ENCODE measurements at regions not wholly inside any gene's neighbourhood (a gene's known extent, or its start where the extent isn't known, plus 50 kb on each side); places are given as distances from the start of the nearest gene placed in this dataset.
"Not testable (repeated sequence)": the region's sequence is repeated elsewhere in the genome, so short reads cannot be mapped to it uniquely, and the experiment has no call there.

GRCh38 chr14:98919434-98919833 is 352.6 kb downstream of the BCL11B start:
- no peak for DNase-seq

- DNase-seq = not testable (repeated sequence)
These were observed 350.7 kb downstream of the BCL11B start for GRCh38 chr14:98921306-98921705.

- DNase-seq = no peak
These were observed 348.4 kb downstream of the BCL11B start for GRCh38 chr14:98923596-98923995.

- DNase-seq = no peak
These were observed 348.0 kb downstream of the BCL11B start for GRCh38 chr14:98924046-98924445.

GRCh38 chr14:98925354-98926040 is 346.5 kb downstream of the BCL11B start:
- no peak for DNase-seq

GRCh38 chr14:98926146-98926545 is 345.9 kb downstream of the BCL11B start:
- DNase-seq = no peak

GRCh38 chr14:98926801-98927200 is 345.2 kb downstream of the BCL11B start:
- no peak for DNase-seq

GRCh38 chr14:98927986-98928385 is 344.0 kb downstream of the BCL11B start:
- no peak for DNase-seq

- no peak for DNase-seq
These were observed 343.6 kb downstream of the BCL11B start for GRCh38 chr14:98928418-98928817.

GRCh38 chr14:98931126-98931525 is 340.9 kb downstream of the BCL11B start:
- no peak for DNase-seq

GRCh38 chr14:98931911-98932310 is 340.1 kb downstream of the BCL11B start:
- DNase-seq = no peak

GRCh38 chr14:98932431-98933325 is 339.3 kb downstream of the BCL11B start:
- no peak for DNase-seq

- not testable (repeated sequence) for DNase-seq
These were observed 337.4 kb downstream of the BCL11B start for GRCh38 chr14:98934569-98934968.

GRCh38 chr14:98935921-98936320 is 336.1 kb downstream of the BCL11B start:
- DNase-seq = no peak

- DNase-seq = no peak
These were observed 335.0 kb downstream of the BCL11B start for GRCh38 chr14:98937021-98937420.

- no peak for DNase-seq
These were observed 334.1 kb downstream of the BCL11B start for GRCh38 chr14:98937712-98938505.

- no peak for DNase-seq
These were observed 331.1 kb downstream of the BCL11B start for GRCh38 chr14:98940693-98941437.

- no peak for DNase-seq
These were observed 330.5 kb downstream of the BCL11B start for GRCh38 chr14:98941481-98941880.

- no peak for DNase-seq
These were observed 328.1 kb downstream of the BCL11B start for GRCh38 chr14:98943907-98944306.

GRCh38 chr14:98944989-98945388 is 327.0 kb downstream of the BCL11B start:
- DNase-seq = no peak

- DNase-seq = no peak
These were observed 326.1 kb downstream of the BCL11B start for GRCh38 chr14:98945611-98946570.

Data from HCEC 1CT (cell line).